ENCODE measurements at regions not wholly inside any gene's neighbourhood (a gene's known extent, or its start where the extent isn't known, plus 50 kb on each side); places are given as distances from the start of the nearest gene placed in this dataset.

- H3K4me2 ChIP-seq = no peak overlapping the region
- no peak overlapping the region for H3K9ac ChIP-seq
- H3K27me3 ChIP-seq (ENCODE audit: insufficient read depth) = no peaks in the 10 kb centered on the region; the same call in 1 of the 2 replicates
- no peaks in the 10 kb centered on the region for H3K79me2 ChIP-seq (ENCODE audit: insufficient read depth)
- 32% methylated on average over 4 of the region's 5 CpGs for WGBS (ENCODE audit: low lambda C conversion rate)
- H4K20me1 ChIP-seq (ENCODE audit: insufficient read depth) = no peaks in the 10 kb centered on the region
- H3K36me3 ChIP-seq (replicated peaks in 1 of 2; ENCODE audit: control insufficient read depth in 1 of 2, insufficient read depth in 2 of 2, low read length in 1 of 2) = no peaks in the 10 kb centered on the region
- H3K27ac ChIP-seq (ENCODE audit: low read depth in 2 of 2, low read length in 1 of 2) = no peak overlapping the region
- no peak for TF ChIP-seq RCOR1 (IDR thresholded peaks at IDR 0.05; ENCODE audit: low read length)
- TF ChIP-seq, protein P1, sequence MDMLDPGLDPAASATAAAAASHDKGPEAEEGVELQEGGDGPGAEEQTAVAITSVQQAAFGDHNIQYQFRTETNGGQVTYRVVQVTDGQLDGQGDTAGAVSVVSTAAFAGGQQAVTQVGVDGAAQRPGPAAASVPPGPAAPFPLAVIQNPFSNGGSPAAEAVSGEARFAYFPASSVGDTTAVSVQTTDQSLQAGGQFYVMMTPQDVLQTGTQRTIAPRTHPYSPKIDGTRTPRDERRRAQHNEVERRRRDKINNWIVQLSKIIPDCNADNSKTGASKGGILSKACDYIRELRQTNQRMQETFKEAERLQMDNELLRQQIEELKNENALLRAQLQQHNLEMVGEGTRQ (IDR thresholded peaks at IDR 0.05; ENCODE audit: borderline replicate concordance, low read depth, low read length) = no peak
- no peak for TF ChIP-seq POLR2AphosphoS5 (IDR thresholded peaks at IDR 0.05; ENCODE audit: low read depth, low read length)
- no peak for TF ChIP-seq TCF12 (IDR thresholded peaks at IDR 0.05)
- no peak for TF ChIP-seq FOXM1 (IDR thresholded peaks at IDR 0.05; ENCODE audit: low read depth)
- TF ChIP-seq, protein P2, sequence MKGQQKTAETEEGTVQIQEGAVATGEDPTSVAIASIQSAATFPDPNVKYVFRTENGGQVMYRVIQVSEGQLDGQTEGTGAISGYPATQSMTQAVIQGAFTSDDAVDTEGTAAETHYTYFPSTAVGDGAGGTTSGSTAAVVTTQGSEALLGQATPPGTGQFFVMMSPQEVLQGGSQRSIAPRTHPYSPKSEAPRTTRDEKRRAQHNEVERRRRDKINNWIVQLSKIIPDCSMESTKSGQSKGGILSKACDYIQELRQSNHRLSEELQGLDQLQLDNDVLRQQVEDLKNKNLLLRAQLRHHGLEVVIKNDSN (IDR thresholded peaks at IDR 0.05; ENCODE audit: borderline replicate concordance, low read depth) = no peak
- TF ChIP-seq YY1 (IDR thresholded peaks at IDR 0.05; ENCODE audit: low read depth) = no peak
- no peak for TF ChIP-seq CTCF (IDR thresholded peaks at IDR 0.05)
- peaks cover 0 to 7% of the 10 kb centered on the region in 2 experiments; a peak in 1 of 4 replicates for H3K4me1 ChIP-seq (ENCODE audit: control insufficient read depth in 1 of 2, insufficient read depth in 2 of 2, low read depth in 1 of 2, low read length in 1 of 2)
- no peak for DNase-seq
- no peaks in the 10 kb centered on the region for H3K9me2 ChIP-seq
- no peaks in the 10 kb centered on the region for H3F3A ChIP-seq (replicated peaks; ENCODE audit: insufficient read depth)
- no peaks in the 10 kb centered on the region for H3K9me3 ChIP-seq
- no peak overlapping the region for H3K4me3 ChIP-seq (ENCODE audit: low read depth in 2 of 2, low read length in 1 of 2)
- no peak overlapping the region for H2AFZ ChIP-seq (ENCODE audit: low read depth)
- CTCF ChIA-PET = interaction anchor here (0.8 to 3.1 kb wide), 6 partner anchors 8 to 103 kb away, joined by 4 to 12 read pairs (median 6); partner anchors contain the start of gene VEGFA
- POLR2A ChIA-PET = no interaction called here
Measured at GRCh38 chr6:43847741-43848630, 78.0 kb downstream of the VEGFA start.

GRCh38 chr6:43846556-43846955 is 76.5 kb downstream of the VEGFA start:
- H3K36me3 ChIP-seq (replicated peaks in 1 of 2; ENCODE audit: control insufficient read depth in 1 of 2, insufficient read depth in 2 of 2, low read length in 1 of 2) = no peaks in the 10 kb centered on the region
- H3K4me3 ChIP-seq (ENCODE audit: low read depth in 2 of 2, low read length in 1 of 2) = no peak overlapping the region
- CTCF ChIA-PET = interaction anchor here (0.8 to 2.9 kb wide), 5 partner anchors 9 to 104 kb away, joined by 4 to 12 read pairs (median 6); no protein-coding TSS in a partner anchor
- peaks cover 0 to 7% of the 10 kb centered on the region in 2 experiments; a peak in 1 of 4 replicates for H3K4me1 ChIP-seq (ENCODE audit: control insufficient read depth in 1 of 2, insufficient read depth in 2 of 2, low read depth in 1 of 2, low read length in 1 of 2)
- WGBS (ENCODE audit: low lambda C conversion rate) = 90% methylated on average over 8 of the region's 8 CpGs
- H3K27ac ChIP-seq (ENCODE audit: low read depth in 2 of 2, low read length in 1 of 2) = no peak overlapping the region
- no peaks in the 10 kb centered on the region; the same call in 1 of the 2 replicates for H3K27me3 ChIP-seq (ENCODE audit: insufficient read depth)
- no peaks in the 10 kb centered on the region for H3K9me2 ChIP-seq
- no peaks in the 10 kb centered on the region for H4K20me1 ChIP-seq (ENCODE audit: insufficient read depth)
- no peak overlapping the region for H3K9ac ChIP-seq
- H2AFZ ChIP-seq (ENCODE audit: low read depth) = no peak overlapping the region
- no peaks in the 10 kb centered on the region for H3F3A ChIP-seq (replicated peaks; ENCODE audit: insufficient read depth)
- no peaks in the 10 kb centered on the region for H3K9me3 ChIP-seq
- no peak for DNase-seq
- POLR2A ChIA-PET = no interaction called here
- H3K4me2 ChIP-seq = no peak overlapping the region
- H3K79me2 ChIP-seq (ENCODE audit: insufficient read depth) = no peaks in the 10 kb centered on the region
- no peak for TF ChIP-seq EZH2phosphoT487 (IDR thresholded peaks at IDR 0.05; ENCODE audit: borderline replicate concordance, low read depth)
- TF ChIP-seq TEAD4 (IDR thresholded peaks at IDR 0.05; ENCODE audit: borderline replicate concordance, insufficient read depth) = no peak
- TF ChIP-seq IRF3 (IDR thresholded peaks at IDR 0.05; ENCODE audit: low read depth, low read length) = no peak

Data from SK-N-SH (cell line).